C4-2B (cell line): ENCODE measurements at regions not wholly inside any gene's neighbourhood (a gene's known extent, or its start where the extent isn't known, plus 50 kb on each side); places are given as distances from the start of the nearest gene placed in this dataset.
A peak's percentile ranks its signal among the peaks of the same experiment; 100 is the strongest.
"Not testable (repeated sequence)": the region's sequence is repeated elsewhere in the genome, so short reads cannot be mapped to it uniquely, and the experiment has no call there.

Source experiments
- H3K27ac ChIP-seq: fragments of 450-650 bp; 2 replicates; pipeline ENCODE4 v1.5.1; 2017
- ZFX ChIP-seq: fragments of 450-650 bp; IDR thresholded peaks from 2 replicates; pipeline ENCODE4 v1.6.1; 2017
- TF ChIP-seq, protein P1 (sequence below): fragments of 450-650 bp; conservative IDR thresholded peaks from 2 replicates; pipeline ENCODE4 v1.5.1; 2017; ENCODE audit warnings: mild to moderate bottlenecking

DNA sequence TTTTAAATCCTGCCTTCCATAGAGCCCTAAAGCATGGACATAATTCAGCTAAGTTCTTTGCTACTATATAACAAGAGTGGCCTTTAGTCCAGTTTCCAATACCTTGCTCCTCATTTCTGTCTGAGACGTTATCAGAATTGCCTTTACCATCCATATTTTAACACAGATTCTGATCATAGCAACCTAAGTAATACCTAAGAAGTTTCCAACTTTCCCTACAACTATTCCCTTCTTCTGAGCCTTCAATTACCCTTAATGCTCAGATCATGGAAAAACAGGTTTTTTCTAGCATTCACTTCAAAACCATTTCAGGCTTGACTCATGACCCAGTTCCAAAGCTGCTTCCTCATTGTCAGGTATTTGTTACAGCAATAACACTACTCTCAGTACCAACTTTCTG is 367.1 kb downstream of the C6orf118 start:
- no peak overlapping the region for H3K27ac ChIP-seq
- TF ChIP-seq ZFX, result no peak
- TF ChIP-seq, protein P1, sequence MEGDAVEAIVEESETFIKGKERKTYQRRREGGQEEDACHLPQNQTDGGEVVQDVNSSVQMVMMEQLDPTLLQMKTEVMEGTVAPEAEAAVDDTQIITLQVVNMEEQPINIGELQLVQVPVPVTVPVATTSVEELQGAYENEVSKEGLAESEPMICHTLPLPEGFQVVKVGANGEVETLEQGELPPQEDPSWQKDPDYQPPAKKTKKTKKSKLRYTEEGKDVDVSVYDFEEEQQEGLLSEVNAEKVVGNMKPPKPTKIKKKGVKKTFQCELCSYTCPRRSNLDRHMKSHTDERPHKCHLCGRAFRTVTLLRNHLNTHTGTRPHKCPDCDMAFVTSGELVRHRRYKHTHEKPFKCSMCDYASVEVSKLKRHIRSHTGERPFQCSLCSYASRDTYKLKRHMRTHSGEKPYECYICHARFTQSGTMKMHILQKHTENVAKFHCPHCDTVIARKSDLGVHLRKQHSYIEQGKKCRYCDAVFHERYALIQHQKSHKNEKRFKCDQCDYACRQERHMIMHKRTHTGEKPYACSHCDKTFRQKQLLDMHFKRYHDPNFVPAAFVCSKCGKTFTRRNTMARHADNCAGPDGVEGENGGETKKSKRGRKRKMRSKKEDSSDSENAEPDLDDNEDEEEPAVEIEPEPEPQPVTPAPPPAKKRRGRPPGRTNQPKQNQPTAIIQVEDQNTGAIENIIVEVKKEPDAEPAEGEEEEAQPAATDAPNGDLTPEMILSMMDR, result no peak

DNA sequence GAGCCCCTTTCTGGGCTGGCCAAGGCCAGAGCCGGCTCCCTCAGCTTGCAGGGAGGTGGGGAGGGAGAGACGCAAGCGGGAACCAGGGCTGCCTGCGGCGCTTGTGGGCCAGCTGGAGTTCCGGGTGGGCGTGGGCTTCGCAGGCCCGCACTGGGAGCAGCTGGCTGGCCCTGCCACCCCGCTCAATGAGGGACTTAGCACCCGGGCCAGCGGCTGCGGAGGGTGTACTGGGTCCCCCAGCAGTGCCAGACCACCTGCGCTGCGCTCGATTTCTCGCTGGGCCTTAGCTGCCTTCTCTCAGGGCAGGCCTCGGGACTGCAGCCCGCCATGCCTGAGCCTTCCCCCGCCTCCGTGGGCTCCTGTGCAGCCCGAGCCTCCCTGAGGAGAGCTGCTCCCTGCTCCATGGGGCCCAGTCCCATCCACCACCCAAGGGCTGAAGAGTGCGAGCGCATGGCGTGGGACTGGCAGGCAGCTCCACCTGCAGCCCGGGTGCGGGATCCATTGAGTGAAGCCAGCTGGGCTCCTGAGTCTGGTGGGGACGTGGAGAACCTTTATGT is 376.1 kb downstream of the C6orf118 start:
- H3K27ac ChIP-seq, result not testable (repeated sequence)

DNA sequence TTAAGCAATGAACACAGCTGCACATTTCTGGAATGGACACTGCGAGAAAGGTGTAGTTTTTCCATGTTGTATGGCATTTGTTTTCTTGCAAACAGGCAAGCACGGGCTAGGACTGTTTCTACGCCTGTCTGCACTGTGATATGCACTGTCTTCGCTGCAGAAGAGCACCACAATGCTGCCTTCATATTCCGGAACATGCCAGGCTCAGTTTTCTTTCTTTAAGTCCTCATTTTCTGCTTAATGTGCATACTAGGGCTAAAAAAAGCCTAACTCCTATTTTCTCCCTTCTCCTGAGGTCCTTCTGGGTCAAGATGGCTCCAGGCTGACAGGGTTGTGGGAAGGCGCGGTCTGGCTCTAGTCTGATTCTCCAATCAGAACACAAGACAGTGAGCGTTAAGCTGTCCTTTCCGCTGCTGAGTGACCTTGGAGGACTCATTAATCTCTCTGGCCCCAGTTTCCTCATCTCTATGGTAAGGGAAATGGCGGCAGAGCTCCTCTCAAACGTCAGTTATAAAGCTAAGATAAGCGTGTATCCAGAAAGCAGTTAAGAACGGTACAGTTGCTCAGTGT is 379.9 kb downstream of the C6orf118 start:
- TF ChIP-seq, protein P1, result no peak
- no peak for TF ChIP-seq ZFX
- peak overlapping the region; percentile 38; the same call in 1 of the 2 replicates for H3K27ac ChIP-seq

DNA sequence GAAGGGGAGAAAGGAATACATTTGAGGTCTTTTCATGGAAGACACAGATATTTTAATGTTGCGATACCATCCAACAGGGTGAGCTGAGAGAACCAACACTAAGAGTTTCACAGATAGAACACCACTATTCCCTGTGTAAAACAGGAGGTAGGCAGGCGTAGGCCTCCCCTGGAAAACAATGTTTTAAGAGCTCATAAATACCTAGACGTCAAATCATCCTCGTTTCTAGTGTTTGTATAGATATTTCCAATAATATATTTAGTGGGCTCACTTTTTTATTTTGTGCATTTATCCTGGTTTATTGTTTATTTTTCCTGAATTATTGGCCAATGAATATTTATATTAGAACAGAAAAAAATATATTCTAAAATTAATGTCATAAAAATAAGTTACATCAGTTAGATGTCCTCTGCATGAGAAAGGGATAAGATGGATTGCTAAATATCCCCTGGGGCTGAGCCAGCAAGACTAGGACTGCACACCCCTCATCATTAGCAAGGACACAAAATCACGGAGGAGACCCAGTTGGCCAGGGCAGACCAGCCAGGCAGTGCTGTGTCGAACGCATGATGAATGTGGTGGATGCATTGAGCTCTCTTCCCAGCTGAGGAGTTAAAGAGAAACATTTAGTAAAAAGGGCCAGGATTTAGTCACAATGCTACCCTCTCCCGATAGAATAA is 380.5 kb downstream of the C6orf118 start:
- no peak for TF ChIP-seq ZFX
- TF ChIP-seq, protein P1, result no peak
- peak overlapping the region; percentile 74 for H3K27ac ChIP-seq

DNA sequence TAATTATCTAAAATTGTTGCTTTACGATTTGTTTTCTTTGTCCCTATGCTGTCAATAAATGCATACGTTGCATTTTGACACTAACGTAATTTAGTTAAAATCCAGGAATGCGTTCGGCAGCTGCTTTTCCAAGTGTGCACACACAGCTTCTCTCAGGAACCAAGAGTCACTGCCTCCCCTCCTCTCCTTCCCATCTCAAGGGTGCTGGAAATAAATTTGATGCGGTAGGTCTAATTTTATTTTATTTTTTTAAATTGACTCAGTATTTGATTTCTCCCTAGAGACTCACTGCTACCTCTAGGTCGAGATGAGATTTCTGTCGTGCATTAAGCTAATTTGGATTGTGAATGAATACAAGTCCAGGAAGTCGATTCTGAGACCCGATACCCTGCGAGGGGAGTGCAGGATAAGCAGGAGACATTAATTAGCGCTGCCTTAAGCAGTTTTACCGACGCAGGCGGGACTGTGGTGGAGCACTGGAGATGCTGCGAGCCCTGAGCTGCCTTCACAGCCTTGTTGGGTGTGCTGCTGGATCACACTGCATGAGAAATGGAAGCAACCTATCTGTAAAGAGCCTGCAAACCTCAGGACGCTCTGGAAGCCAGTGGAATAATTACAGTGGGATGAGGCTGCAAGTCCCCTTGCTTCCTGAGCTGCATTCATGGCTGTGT is 381.2 kb downstream of the C6orf118 start:
- no peak for TF ChIP-seq ZFX
- TF ChIP-seq, protein P1, result no peak

DNA sequence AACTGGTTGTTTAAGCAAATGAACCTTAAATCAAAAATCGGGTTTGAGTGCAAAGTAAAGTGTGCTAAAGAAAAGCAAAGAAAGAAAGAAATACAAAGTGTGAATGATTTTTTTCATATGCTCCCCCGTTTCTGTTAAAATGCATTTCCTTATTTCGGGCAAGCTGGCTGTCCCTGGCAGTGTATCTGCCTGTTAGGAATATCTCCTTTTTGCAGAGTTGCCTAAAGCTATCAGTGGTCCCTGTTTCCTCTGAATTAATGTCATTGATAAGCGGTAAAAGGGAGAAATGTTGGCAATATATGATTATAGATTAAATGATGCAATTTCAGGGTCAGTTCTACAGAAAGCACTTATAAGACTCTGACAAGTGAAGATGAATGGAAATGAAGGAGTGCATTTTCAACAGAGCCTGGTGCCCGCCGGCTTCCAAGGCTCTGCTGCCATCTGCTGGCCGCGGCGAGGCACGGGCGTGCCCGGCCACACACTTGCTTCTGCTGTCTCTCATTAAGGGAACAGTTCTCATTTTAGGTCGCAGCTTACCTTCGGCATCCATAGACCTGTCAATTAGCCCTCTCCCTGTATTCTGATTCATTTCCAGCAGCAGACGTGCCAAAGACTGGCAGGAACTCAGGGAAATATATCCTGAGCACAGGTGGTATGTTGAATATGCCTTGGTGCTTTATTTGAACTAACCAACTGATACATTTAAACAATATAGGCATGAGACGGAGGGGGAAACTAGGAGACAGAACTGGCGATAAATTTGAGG is 381.9 kb downstream of the C6orf118 start:
- TF ChIP-seq ZFX, result no peak
- TF ChIP-seq, protein P1, result peak; percentile 96
- H3K27ac ChIP-seq, result peak overlapping the region; percentile 74; the same call in 1 of the 2 replicates

More for the DNA sequence above, 381.2 kb downstream of the C6orf118 start:
- peak overlapping the region; percentile 74 for H3K27ac ChIP-seq

DNA sequence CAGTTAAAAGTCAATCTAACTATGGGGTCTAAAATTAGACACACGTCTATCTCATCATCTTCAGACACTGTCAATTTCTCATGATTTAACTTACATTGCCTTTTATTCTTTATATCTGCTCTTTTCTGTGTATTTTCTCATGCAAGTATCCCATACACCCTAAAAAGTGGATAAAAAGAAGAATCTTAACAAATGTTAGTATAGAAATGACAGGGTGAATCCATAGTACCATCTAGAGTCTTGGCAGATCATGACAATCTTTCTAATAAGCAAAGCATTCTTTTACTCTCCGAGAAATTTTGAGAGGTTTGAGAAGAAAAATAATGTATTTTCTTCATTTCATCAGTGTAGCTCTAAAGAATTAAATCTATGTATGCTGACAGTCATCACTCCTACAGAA is 382.7 kb downstream of the C6orf118 start:
- no peak for TF ChIP-seq ZFX
- TF ChIP-seq, protein P1, result no peak

More for the DNA sequence above, 382.7 kb downstream of the C6orf118 start:
- H3K27ac ChIP-seq, result no peak overlapping the region
